ENCODE measurements at regions not wholly inside any gene's neighbourhood (a gene's known extent, or its start where the extent isn't known, plus 50 kb on each side); places are given as distances from the start of the nearest gene placed in this dataset.

GRCh38 chr2:31664949-31665724, 84.4 kb upstream of the SRD5A2 start:
- no CpG with 5 or more reads among the region's 2 CpGs for WGBS, 2 experiments (ENCODE audit: extremely low coverage in 2 of 2, insufficient read length in 1 of 2)
- ATAC-seq (ENCODE audit: low read depth): no peak
- POLR2A ChIA-PET (ENCODE audit: unreplicated experiment): no interaction called here

More at GRCh38 chr2:31664949-31665724, 84.4 kb upstream of the SRD5A2 start:
- Histone ChIP-seq H4K20me1 (ENCODE audit: insufficient read depth, low read length) (no peaks in the 10 kb centered on the region), H2AK9ac (replicated peaks; ENCODE audit: low read depth, low read length, poor library complexity) (no peak overlapping the region), H3K9me3 (ENCODE audit: control insufficient read depth, insufficient read depth, low read length) (no peaks in the 10 kb centered on the region), H3K4ac (ENCODE audit: low read depth, low read length) (no peak overlapping the region), H3K23ac (ENCODE audit: low read depth, low read length) (no peak overlapping the region), H2BK15ac (ENCODE audit: low read depth, low read length) (no peak overlapping the region), H3K27ac (ENCODE audit: insufficient read depth, low read length) (no peak overlapping the region), H3K27me3 (ENCODE audit: control insufficient read depth, insufficient read depth, low read length) (no peaks in the 10 kb centered on the region), H3K14ac (replicated peaks; ENCODE audit: low read depth, low read length) (no peak overlapping the region), H2BK20ac (ENCODE audit: low read depth, low read length) (no peak overlapping the region), H3K56ac (ENCODE audit: extremely low read depth, insufficient read depth, low read length) (no peak overlapping the region), H3K4me3 (ENCODE audit: insufficient read depth, low read depth, low read length) (no peak overlapping the region), H3K79me1 (ENCODE audit: low read depth in 1 of 2, low read length in 2 of 2) (no peaks in the 10 kb centered on the region), H2AK5ac (ENCODE audit: low read depth, low read length) (no peak overlapping the region), H3K36me3 (ENCODE audit: control insufficient read depth, insufficient read depth, low read length) (no peaks in the 10 kb centered on the region), H3K9ac (ENCODE audit: low read depth, low read length) (no peak overlapping the region), H3K9me1 (ENCODE audit: insufficient read depth, low read length) (no peaks in the 10 kb centered on the region), H3K4me2 (ENCODE audit: low read depth, low read length) (no peak overlapping the region), H4K8ac (ENCODE audit: low read depth in 2 of 2, low read length in 2 of 2) (no peak overlapping the region), H3K4me1 (ENCODE audit: control insufficient read depth, insufficient read depth, low read length) (no peaks in the 10 kb centered on the region), H4K5ac (ENCODE audit: low read depth, low read length) (no peak overlapping the region), H2BK5ac (ENCODE audit: low read depth, low read length, poor library complexity, severe bottlenecking) (no peak overlapping the region), H2BK120ac (ENCODE audit: low read depth, low read length) (no peak overlapping the region), H2AFZ (replicated peaks; ENCODE audit: low read length, poor library complexity) (no peak overlapping the region), H4K91ac (ENCODE audit: insufficient read depth, low read depth, low read length) (no peak overlapping the region), H3K18ac (ENCODE audit: low read depth, low read length) (no peak overlapping the region)
- DNase-seq: no peak
- CTCF ChIA-PET: no interaction called here
- in situ Hi-C loops (cut with MboI; ENCODE audit: low sequenced_read_pairs) (no loop called here), dilution Hi-C loops (cut with HindIII; ENCODE audit: low sequenced_read_pairs, unreplicated experiment) (no loop called here), intact Hi-C loops (cut with micrococcal nuclease) (loop anchor here (10.0 kb wide), 1 partner anchor 60 kb away; no protein-coding TSS in a partner anchor)
- TF ChIP-seq SMC3 (IDR thresholded peaks at IDR 0.05; ENCODE audit: low read depth, low read length): no peak
- TF ChIP-seq NFE2L2 (IDR thresholded peaks at IDR 0.05; ENCODE audit: low read depth, low read length): no peak
- no peak for TF ChIP-seq RCOR1 (IDR thresholded peaks at IDR 0.05; ENCODE audit: insufficient replicate concordance, low read length)
- no peak for TF ChIP-seq MAZ (IDR thresholded peaks at IDR 0.05; ENCODE audit: borderline replicate concordance, low read depth, low read length)
- TF ChIP-seq, protein P1, sequence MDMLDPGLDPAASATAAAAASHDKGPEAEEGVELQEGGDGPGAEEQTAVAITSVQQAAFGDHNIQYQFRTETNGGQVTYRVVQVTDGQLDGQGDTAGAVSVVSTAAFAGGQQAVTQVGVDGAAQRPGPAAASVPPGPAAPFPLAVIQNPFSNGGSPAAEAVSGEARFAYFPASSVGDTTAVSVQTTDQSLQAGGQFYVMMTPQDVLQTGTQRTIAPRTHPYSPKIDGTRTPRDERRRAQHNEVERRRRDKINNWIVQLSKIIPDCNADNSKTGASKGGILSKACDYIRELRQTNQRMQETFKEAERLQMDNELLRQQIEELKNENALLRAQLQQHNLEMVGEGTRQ (IDR thresholded peaks at IDR 0.05; ENCODE audit: low read depth, low read length): no peak
- no peak for TF ChIP-seq CTCF (conservative IDR thresholded peaks at IDR 0.05; ENCODE audit: low read depth, low read length)
- no TSS peak for BruUV-seq (replicated peaks)

Measured in IMR-90 (cell line).